ENCODE measurements at regions not wholly inside any gene's neighbourhood (a gene's known extent, or its start where the extent isn't known, plus 50 kb on each side); places are given as distances from the start of the nearest gene placed in this dataset.
"Not testable (repeated sequence)": the region's sequence is repeated elsewhere in the genome, so short reads cannot be mapped to it uniquely, and the experiment has no call there.

- no peaks in the 10 kb centered on the region for H3K79me2 ChIP-seq (ENCODE audit: insufficient read depth, low read depth)
- no peak overlapping the region for H3K4me2 ChIP-seq
- no peak overlapping the region for H2AFZ ChIP-seq (ENCODE audit: low read depth)
- no peak for TF ChIP-seq CTCF (conservative IDR thresholded peaks at IDR 0.05; ENCODE audit: low read depth, low read length)
- no peaks in the 10 kb centered on the region for H3K27me3 ChIP-seq (ENCODE audit: insufficient read depth, low read depth)
- H3K4me1 ChIP-seq (ENCODE audit: low read depth, poor library complexity, severe bottlenecking) = no peaks in the 10 kb centered on the region
- H3K27ac ChIP-seq = no peak overlapping the region
- no peak overlapping the region for H3K9ac ChIP-seq
- no peak overlapping the region for H3K4me3 ChIP-seq (IDR thresholded peaks at IDR 0.05; ENCODE audit: insufficient read depth, low read depth, low read length)
- H3K36me3 ChIP-seq (ENCODE audit: insufficient read depth) = no peaks in the 10 kb centered on the region
- H4K20me1 ChIP-seq (ENCODE audit: insufficient read depth) = no peaks in the 10 kb centered on the region
Measured at GRCh38 chr13:83121896-83122295, 760.4 kb downstream of the SLITRK1 start.

GRCh38 chr13:83117046-83117445 is 765.2 kb downstream of the SLITRK1 start:
- H4K20me1 ChIP-seq (ENCODE audit: insufficient read depth) = no peaks in the 10 kb centered on the region
- H3K9ac ChIP-seq = no peak overlapping the region
- H3K27me3 ChIP-seq (ENCODE audit: insufficient read depth, low read depth) = no peaks in the 10 kb centered on the region
- H3K4me3 ChIP-seq (IDR thresholded peaks at IDR 0.05; ENCODE audit: insufficient read depth, low read depth, low read length) = no peak overlapping the region
- H3K4me2 ChIP-seq = no peak overlapping the region
- TF ChIP-seq CTCF (conservative IDR thresholded peaks at IDR 0.05; ENCODE audit: low read depth, low read length) = no peak
- H3K36me3 ChIP-seq (ENCODE audit: insufficient read depth) = no peaks in the 10 kb centered on the region
- H3K4me1 ChIP-seq (ENCODE audit: low read depth, poor library complexity, severe bottlenecking) = no peaks in the 10 kb centered on the region
- H3K79me2 ChIP-seq (ENCODE audit: insufficient read depth, low read depth) = no peaks in the 10 kb centered on the region
- no peak overlapping the region for H2AFZ ChIP-seq (ENCODE audit: low read depth)
- no peak overlapping the region for H3K27ac ChIP-seq

GRCh38 chr13:83101574-83102247 is 780.6 kb downstream of the SLITRK1 start:
- not testable (repeated sequence) for H3K27me3 ChIP-seq (ENCODE audit: insufficient read depth, low read depth); H3K79me2 ChIP-seq (ENCODE audit: insufficient read depth, low read depth); H3K36me3 ChIP-seq (ENCODE audit: insufficient read depth); H3K4me1 ChIP-seq (ENCODE audit: low read depth, poor library complexity, severe bottlenecking); H3K27ac ChIP-seq; H4K20me1 ChIP-seq (ENCODE audit: insufficient read depth); H3K4me3 ChIP-seq (IDR thresholded peaks at IDR 0.05; ENCODE audit: insufficient read depth, low read depth, low read length); H3K4me2 ChIP-seq; H2AFZ ChIP-seq (ENCODE audit: low read depth); H3K9ac ChIP-seq

GRCh38 chr13:83100237-83100636 is 782.0 kb downstream of the SLITRK1 start:
- H3K27ac ChIP-seq = no peak overlapping the region
- TF ChIP-seq CTCF (conservative IDR thresholded peaks at IDR 0.05; ENCODE audit: low read depth, low read length) = no peak

GRCh38 chr13:83088858-83089257 is 793.4 kb downstream of the SLITRK1 start:
- Histone ChIP-seq H3K79me2 (ENCODE audit: insufficient read depth, low read depth) (no peaks in the 10 kb centered on the region), H3K4me3 (IDR thresholded peaks at IDR 0.05; ENCODE audit: insufficient read depth, low read depth, low read length) (no peak overlapping the region)

More at GRCh38 chr13:83100237-83100636, 782.0 kb downstream of the SLITRK1 start:
- Histone ChIP-seq H3K27me3 (ENCODE audit: insufficient read depth, low read depth) (no peaks in the 10 kb centered on the region), H3K4me3 (IDR thresholded peaks at IDR 0.05; ENCODE audit: insufficient read depth, low read depth, low read length) (no peak overlapping the region), H2AFZ (ENCODE audit: low read depth) (no peak overlapping the region), H4K20me1 (ENCODE audit: insufficient read depth) (no peaks in the 10 kb centered on the region), H3K79me2 (ENCODE audit: insufficient read depth, low read depth) (no peaks in the 10 kb centered on the region), H3K4me1 (ENCODE audit: low read depth, poor library complexity, severe bottlenecking) (no peaks in the 10 kb centered on the region), H3K9ac (no peak overlapping the region), H3K36me3 (ENCODE audit: insufficient read depth) (no peaks in the 10 kb centered on the region), H3K4me2 (no peak overlapping the region)

More at GRCh38 chr13:83088858-83089257, 793.4 kb downstream of the SLITRK1 start:
- Histone ChIP-seq H3K27ac (no peak overlapping the region), H3K36me3 (ENCODE audit: insufficient read depth) (no peaks in the 10 kb centered on the region), H3K27me3 (ENCODE audit: insufficient read depth, low read depth) (no peaks in the 10 kb centered on the region), H3K4me1 (ENCODE audit: low read depth, poor library complexity, severe bottlenecking) (no peaks in the 10 kb centered on the region), H3K9ac (no peak overlapping the region), H4K20me1 (ENCODE audit: insufficient read depth) (no peaks in the 10 kb centered on the region), H3K4me2 (no peak overlapping the region), H2AFZ (ENCODE audit: low read depth) (no peak overlapping the region)
- no peak for TF ChIP-seq CTCF (conservative IDR thresholded peaks at IDR 0.05; ENCODE audit: low read depth, low read length)

All from KMS-11 (cell line).